Hindlimb muscle (tissue), 1 donor: ENCODE measurements at regions not wholly inside any gene's neighbourhood (a gene's known extent, or its start where the extent isn't known, plus 50 kb on each side); places are given as distances from the start of the nearest gene placed in this dataset.
"Not testable (repeated sequence)": the region's sequence is repeated elsewhere in the genome, so short reads cannot be mapped to it uniquely, and the experiment has no call there.

Source experiments
- DNase-seq: peaks from one replicate; pipeline ENCODE4 v3.0.0-alpha.2; 2013

DNA sequence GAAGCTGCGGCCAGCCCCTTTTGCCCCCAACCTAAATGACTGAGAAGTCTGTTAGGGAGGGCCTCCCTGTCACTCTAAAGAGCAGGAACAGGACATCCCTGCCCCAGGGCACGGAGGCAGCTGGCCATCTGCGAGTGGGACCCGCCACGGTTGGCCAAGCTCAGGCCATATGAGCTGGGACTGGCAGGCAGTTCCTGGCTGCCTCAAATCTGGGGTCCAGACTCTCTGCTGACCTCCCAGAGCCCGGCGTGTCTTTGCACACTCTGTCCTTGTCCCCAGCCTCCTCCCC lies 143.0 kb downstream of the IGLL1 start:
- DNase-seq, result not testable (repeated sequence)

DNA sequence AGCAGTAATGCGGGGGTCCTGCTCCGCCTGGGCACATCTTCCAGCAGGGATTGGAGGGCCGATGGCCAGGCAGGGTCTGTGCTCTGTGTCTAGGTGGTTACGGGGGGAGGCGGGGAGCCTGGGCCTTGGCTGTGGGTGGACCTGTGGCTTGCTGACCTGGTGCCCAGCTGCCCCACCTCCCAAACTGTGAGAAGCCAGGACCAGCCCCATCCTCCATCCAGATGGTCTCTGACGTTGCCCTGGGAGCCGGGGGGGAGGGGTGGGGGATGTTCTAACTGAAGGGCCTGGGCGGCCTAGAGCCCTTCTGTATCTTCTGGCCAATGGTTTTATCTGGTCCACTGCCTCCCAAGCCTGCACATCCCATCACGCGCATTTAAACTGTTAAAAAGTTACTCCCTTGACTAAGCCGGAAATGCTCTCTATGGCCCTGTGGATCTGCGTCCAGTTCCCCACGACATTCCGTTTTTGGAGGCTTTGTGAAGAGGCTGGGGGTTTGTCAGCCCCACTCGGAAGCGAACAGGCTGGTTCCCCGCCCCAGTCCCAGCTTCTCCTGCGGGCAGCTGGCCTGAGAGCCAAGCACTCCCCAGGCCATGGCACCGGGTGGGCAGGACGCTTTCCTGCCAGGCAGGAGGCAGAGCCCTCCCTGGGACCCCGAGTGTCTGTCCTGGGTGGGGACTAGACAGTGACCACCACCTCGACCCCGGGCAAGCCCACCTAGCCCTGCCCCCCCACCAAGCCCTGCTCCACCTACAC lies 143.6 kb downstream of the IGLL1 start:
- DNase-seq, result not testable (repeated sequence)

DNA sequence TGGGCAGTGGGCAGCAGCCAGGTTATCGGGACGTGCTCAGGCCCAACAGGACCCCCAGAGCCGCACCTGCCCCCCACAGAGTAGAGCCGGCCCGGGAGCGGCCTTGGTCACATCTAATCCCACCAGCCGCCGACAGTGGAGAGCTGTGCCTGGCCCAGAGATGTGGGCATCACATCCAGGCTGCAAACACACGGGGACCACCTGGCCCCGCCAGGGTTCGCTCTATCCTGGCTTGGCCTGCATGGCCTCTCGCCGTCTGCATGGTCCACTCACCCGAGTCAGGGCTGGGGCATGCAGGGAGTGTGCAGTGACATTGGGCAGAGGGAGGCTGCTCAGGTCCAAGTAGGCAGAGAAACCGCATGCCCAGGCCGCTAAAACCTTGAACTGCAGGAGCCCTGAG lies 144.9 kb downstream of the IGLL1 start:
- not testable (repeated sequence) for DNase-seq

DNA sequence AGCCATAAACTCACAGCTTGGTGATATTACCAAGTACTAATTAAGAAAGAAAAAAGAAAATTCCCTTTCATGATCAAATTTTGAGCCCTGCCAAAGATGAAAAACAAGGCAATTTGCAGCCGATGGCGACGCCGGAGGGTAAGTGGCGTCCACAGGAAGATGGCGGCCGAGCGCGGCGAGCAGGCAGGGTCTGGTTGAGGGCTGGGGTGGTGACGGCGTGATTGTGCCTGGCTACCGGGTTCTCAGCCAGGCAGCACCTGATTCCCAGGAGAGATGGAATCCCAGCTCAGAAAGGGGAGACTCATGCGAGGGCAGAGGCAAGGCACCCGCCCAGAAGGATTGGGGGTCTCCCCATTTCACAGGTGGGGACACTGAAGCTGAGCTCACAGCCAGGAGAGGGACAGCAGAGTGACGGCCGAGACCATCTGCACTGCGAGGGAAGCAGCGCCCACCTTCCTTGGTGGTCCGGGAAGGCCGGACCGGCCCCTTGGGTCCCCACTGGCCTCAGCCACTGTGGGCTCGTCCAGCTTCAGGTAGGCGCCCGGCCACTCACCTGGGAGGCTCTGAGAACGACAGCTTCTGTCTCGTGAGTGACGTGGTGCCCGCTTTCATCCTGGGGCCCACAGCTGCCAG lies 145.8 kb downstream of the IGLL1 start:
- not testable (repeated sequence) for DNase-seq

DNA sequence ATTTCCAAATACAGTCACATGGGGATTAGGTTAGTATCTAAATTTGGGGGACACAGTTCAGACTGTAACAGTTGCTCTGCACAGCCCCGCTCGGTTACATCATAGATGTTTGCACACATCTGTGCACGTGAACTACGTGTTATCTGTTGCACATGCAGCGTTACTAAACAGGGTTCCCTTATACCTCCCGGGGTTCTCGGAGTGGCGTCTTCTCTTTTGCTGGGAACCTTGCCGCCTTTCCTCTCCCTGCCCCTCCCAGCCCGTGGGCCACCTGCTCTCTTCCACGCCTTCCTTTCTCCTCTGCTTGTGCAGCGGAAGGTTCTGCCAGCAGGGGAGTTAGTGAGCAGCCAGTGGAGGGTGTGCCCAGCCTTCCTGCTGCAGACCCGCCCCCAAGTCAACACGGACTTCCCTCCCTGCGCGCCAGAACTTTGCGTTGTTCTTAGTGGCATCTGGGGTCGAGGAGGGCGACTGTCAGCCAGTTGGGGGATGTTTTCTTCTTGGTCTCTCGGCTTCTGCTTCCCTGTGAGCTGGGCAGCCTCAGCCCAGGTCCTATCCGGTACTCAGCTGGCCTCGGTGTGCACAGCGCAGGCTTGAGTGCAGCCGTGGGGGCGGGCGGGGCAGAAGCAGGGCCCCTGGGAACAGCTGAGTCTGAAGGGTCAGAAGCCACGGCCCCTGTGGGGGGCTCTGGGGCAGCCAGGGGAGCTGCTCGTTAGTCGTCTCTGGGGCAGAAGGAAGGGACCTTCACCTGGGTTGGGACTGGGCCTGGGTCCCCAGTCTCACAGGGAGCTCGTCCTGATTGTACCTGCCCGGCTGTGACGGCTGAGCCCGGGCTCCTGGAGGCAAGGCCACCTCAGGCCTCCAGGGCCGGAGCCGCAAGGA lies 146.7 kb downstream of the IGLL1 start:
- DNase-seq, result not testable (repeated sequence)

DNA sequence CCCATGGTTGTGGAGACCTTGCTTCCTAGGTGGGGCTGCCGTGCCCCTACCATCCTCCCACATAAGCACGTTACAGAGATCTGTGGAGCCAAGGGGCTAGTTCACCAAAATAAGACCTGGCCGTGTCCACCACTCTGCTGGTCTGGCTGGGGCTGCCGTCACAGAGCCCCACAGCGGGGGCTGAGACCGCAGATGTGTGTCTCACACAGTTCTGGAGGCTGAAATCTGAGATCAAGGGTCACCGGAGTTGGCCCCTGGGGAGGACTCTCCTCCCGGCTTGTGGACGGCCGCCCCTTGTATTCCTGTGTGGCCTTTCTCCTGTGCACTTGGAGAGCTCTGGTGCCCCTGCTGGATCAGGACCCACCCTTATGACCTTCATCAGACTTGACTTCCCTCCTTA lies 147.4 kb downstream of the IGLL1 start:
- not testable (repeated sequence) for DNase-seq

DNA sequence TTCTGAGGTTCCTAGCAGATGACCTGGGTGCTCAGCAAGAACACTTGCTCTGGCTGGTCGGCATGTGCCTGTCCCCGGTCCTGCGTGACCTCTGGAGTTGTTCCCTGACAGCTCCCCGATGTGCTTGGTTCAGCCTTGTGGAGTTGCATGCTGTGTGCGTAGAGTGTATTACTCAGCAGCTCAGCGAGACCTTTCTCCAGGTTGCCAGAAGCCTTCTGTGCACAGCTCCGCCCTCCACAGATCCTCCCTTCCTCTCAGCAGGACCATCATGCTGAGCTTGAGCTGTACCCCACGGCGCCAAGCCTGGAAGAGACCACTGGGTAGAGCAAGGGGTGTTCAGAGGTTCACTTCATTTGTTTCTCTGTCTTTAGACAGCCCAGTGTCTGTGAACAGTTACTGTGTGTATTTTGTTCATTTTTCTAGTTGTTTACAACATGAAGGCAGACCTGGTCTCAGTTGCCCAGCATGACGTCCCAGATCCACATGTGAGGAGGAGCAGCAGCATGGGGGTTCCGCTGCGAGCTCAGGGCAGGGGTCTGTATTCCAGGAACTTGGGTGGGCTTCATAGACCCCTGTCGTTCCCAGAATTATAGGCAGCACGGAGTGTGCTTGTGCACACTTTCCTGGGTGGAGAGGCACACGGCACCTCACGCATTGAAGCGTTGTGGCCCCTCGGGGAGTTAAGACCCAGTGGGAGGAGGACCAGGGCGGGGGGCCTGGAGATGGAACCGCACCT lies 148.6 kb downstream of the IGLL1 start:
- no peak for DNase-seq

DNA sequence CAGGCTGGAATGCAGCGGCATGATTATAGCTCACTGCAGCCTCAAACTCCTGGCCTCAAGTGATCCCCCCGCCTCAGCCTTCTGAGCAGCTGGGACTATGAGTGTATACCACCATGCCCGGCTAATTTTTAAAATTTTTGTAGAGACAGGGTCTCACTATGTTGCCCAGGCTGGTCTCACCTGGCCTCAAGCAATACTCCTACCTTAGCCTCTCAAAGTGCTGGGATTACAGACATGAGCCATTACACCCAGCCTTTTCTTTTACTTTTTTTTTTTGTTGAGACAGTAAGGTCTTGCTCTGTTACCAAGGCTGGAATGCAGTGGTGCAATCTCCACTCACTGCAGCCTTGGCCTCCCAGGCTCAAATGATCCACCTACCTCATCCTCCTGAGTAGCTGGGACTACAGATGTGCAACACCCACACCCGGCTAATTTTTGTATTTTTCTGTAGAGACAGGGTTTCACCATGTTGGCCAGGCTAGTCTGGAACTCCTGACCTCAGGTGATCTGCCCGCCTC lies 155.5 kb downstream of the IGLL1 start:
- not testable (repeated sequence) for DNase-seq

DNA sequence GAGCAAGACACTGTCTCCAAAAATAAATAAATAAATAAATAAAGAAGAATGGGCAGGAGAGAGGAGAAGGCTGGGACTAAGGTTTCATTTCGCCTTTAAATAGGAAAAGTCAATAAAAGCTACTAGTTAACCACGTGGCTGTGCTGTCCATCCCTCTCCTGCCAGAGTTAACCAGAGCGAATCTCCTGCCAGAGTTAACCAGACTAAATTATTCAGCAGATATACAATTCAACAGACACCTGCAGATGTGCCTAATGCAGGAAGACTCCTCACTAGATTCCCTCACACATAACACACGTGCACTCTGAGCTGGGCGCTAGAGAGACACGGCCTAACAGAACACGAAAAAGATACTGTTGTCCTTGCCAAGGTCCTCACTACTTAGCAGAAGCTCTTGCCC lies 156.1 kb downstream of the IGLL1 start:
- no peak for DNase-seq

DNA sequence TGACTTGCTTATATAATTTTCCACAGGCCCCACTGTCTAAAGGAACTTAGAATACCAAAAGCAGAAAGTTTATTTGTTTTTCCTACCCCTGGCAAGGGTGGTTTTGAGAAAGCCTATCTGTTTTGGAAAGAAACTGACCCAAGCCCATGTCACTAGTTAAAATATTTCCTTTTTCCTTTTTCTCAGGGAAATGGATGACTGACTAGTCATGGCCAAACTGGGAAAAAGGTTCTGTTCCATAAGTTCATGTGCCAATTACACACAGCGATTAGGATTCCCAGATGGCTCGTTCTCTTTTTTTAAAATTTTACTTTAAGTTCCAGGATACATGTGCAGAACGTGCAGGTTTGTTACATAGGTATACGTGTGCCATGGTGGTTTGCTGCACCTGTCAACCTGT lies 157.8 kb downstream of the IGLL1 start:
- not testable (repeated sequence) for DNase-seq

DNA sequence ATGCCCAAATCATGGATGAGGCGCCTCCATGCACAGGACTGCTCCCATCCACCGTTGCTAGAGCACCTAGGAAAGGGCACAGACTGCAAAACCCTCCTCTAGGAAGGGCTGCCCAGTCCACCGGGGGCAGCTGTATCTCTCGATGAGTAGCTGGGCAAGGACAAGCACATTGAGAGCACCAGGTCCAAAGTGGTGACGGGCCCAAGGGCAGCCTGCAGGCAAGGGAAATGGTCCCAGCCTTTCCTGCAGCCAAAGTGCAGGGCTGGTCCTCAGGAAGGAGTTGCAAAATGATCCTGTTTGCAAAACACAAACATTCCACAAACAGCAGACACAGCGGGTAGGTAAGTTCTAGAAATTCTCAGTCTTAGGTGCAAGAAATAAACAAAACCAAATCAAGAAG lies 158.8 kb downstream of the IGLL1 start:
- DNase-seq, result not testable (repeated sequence)

DNA sequence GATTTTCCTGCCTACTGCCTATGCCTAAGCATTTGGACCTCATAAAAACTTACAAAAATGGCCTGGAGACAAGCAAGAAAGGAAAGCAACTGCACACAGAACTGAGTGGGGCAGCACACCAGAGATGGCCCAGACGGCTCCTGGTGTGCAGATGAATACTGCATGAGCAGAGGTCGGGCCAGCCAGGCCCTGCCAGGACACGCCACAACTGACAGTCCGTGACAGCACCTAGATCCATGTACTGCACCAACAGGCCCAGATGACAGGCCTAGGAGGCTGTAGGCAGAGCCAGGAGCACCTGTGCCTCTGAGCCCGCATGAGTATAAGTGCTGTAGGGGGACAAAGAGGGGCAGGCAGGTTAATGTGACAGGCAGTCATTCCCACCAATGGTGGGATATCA lies 160.2 kb downstream of the IGLL1 start:
- DNase-seq, result no peak

DNA sequence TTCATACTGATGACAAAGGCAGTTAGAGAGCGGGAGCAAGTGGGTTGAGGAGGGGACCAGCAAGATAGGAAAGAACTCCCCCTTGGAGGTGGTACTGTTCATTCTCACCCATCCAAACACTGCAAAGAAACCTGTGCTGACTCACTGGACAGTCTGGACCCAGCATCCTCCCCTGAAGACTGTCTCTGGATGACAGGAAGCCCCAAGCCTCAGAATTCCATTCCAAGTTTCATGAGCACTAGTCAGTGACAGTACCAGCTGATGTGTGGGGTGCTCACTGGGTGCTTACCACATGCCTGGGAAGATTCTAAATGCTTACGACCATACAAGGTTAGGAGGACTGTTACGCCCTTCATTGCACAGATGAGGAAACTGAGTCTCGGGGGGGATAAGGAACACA lies 160.9 kb downstream of the IGLL1 start:
- DNase-seq, result no peak

DNA sequence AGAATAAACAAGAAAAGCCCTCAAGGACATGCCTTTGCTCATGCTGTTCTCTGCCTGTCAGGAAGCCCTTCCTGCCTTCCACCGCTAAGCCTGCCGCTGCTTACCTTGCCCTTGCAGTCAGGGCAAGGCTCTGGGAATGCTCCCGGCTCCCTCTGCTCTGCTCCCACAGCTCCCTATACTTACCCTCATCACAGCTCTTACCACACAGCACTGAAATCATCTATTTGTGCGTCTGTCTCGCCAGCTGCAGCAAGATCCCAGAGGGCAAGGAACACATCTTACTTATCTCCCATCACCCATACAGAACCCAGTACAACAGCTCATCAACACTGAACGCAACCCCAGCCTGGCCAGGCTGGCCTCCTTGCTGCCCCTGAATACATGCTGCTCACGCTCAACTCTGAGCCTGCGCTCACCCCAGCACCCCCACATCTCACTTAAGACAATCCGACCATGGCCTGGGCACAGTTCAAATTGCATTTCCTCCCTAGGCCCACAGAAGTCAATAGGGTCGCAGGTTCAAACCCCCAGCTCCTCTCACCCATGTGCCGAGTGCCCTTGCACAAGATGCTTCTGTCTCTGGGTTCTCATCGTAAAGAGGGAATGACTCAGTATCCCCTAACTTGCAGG lies 161.8 kb downstream of the IGLL1 start:
- no peak for DNase-seq

DNA sequence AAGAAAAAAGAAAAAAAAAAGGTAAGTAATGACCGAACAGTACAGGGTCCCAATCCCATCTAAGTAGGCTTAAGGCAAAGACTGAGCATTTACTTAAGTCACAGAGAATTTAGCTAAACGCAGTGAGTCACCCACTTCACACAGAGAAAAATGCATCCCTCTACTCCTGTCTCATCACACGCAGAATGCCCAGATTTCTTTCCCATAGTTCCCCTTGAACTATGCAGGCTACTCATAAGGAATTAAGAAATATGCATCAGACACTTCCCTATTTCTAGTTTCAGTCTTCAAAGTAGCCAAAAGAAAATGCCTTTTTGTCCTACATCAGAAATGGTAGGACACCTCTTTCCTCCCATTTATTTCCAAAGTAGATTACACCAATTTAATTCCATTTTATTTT lies 162.8 kb downstream of the IGLL1 start:
- not testable (repeated sequence) for DNase-seq

DNA sequence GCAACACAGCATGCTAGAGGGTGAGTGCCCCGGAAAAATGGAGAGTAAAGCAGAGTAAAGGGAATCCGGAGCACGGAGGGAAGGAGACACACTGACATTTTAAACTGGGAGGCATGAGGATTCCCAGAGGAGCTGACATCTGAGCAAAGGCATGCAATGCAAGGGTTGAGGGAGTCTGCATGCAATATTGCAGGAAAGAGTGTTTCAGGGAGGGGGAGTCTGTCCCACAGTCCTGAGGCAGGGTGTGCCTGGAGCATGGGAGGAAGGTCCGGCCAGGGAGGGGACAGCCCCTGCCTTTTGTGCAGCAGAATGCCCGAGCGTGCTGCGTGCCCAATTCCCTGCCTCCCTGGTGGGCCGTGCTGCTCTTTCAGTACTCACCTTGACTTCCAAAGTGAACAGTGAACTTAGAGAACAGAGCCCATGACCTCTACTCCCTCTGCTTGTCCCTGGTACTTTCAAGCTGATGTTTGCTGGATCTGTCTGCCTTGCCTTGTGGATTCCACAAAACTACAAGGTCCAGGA lies 163.9 kb downstream of the IGLL1 start:
- DNase-seq, result not testable (repeated sequence)

DNA sequence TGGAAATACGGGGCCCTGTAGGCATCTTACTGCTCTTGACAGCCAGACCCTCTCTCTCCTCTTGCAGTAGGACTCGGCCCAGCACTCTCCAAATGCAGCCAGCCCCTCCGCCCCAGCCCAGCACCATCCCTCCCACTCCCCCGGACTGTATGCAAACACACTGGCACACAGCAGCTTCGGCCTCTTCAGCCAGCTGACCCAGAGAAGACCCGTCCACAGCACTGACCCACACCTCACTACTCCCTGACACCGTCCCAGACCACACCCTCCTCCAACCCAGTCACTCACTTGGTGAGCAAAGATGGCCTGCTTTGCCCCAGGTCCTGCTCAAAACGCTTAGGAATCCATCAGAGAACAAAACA lies 164.6 kb downstream of the IGLL1 start:
- no peak for DNase-seq

DNA sequence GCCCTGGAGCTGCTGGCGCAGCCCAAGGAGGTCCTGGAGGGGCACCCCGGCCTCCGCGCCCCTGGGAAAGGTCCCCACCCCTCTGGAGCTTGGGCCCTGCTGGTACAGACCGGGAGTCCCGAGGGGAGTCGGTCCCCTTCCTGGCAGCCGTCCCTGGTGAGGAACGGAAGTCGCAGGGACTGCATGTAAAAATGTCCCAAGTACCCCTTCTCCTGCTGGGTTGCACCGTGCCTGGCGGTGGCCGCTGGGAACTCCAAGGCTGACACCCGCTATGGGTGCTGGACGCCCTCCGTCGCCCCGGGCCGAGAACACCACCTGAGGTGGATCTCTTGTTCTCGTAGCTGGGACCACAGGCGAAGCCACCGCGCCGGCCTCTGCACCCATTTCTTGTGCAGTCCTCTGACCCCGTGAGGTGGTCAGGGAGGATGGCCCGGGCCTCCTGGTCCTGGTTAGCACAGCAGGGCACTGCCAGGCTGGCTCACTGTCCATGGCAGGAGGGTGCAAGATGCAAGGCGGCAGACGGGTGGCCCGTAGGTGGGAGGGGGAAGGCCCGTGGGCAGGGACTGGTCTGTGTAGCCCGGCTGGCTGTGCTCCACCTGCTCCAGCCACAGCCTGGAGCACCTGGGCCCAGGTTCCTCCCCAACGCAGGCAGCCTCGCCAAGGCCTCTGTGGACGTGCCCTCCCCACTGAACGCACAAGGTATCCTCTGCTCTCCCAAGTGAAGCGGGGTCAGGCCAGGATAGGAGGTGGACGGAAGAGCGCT lies 165.2 kb downstream of the IGLL1 start:
- DNase-seq, result no peak

DNA sequence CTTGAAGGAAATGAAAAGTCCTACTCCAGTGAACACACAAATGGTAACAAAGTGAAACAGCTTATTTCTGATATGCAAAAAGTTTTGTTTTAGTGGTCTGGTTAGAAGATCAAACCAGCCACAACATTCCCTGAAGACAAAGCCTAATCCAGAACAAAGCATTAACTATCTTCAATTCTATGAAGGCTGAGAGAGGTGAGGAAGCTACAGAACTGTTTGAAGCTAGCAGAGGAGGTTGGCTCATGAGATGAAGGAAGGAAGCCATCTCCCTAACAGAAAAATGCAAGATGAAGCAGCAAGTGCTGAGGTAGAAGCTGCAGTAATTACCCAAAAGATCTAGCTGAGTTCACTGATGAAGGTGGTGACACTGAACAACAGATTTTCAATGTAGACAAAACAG lies 168.4 kb downstream of the IGLL1 start:
- DNase-seq, result no peak

DNA sequence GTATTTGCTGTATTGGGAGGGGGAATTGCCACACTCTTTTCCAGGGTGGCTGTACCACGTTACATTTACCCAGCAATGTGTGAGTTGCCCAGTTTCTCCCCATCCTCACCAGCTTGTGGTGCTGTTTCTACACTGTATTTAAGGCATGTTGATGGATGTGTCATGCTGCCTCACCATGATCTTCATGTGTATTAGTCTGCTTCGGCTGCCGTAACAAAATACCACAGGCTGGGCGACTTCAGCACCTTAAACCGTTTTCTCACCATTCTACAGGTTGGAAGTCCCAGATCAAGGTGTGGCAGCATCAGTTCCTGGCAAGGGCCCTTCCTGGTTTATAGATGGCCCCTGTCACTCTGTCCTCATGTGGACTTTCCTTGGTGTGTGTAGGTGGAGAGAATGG lies 169.7 kb downstream of the IGLL1 start:
- no peak for DNase-seq

DNA sequence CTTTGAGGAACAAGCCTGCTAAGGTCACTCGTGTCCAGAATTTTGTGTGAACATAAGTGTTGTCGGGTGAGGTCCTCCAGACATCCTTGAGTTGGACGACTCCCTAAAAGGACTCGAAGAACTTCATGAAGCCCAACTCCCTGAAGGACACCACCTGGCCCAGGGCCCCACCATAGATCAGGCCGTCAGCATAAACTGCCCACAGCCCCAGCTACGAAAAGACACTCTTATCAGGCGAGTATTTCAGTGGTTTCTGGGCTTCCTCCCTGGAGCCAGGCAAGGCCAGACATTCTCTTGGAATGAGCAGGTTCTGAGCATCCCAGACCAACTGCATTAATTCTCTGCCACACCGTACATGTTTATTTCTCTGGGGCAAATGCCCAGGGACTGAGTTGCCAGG lies 170.1 kb downstream of the IGLL1 start:
- DNase-seq, result no peak
